ENCODE measurements at regions not wholly inside any gene's neighbourhood (a gene's known extent, or its start where the extent isn't known, plus 50 kb on each side); places are given as distances from the start of the nearest gene placed in this dataset.

- CTCF ChIA-PET (ENCODE audit: unreplicated experiment) = no interaction called here
- BruUV-seq (replicated peaks) = no TSS peak
Measured at GRCh38 chr2:34547900-34548299, 948.8 kb upstream of the FAM98A start.

GRCh38 chr2:34547340-34547739 lies 948.2 kb upstream of the FAM98A start:
- no peak overlapping the region for H3K4me2 ChIP-seq (ENCODE audit: low read length)
- no peak for TF ChIP-seq EZH2phosphoT487 (IDR thresholded peaks at IDR 0.05; ENCODE audit: borderline replicate concordance, low read depth, low read length)
- TF ChIP-seq CTCF (conservative IDR thresholded peaks at IDR 0.05; ENCODE audit: low read length) = no peak
- no peaks in the 10 kb centered on the region for H3K36me3 ChIP-seq (ENCODE audit: insufficient read depth, low read length)
- BruUV-seq (replicated peaks) = no TSS peak
- H3K9me2 ChIP-seq (ENCODE audit: insufficient read depth, low read length) = no peaks in the 10 kb centered on the region
- H3K4me3 ChIP-seq (ENCODE audit: low read depth, low read length, poor library complexity, severe bottlenecking) = no peak overlapping the region
- DNase-seq (ENCODE audit: low spot score) = no peak
- no peaks in the 10 kb centered on the region for H3K79me2 ChIP-seq (ENCODE audit: insufficient read depth, low read depth, low read length)
- no peaks in the 10 kb centered on the region for H3K9me3 ChIP-seq (ENCODE audit: low read length)
- H3K4me1 ChIP-seq (ENCODE audit: insufficient read depth, low read length, poor library complexity, severe bottlenecking) = no peaks in the 10 kb centered on the region
- no peaks in the 10 kb centered on the region for H4K20me1 ChIP-seq (ENCODE audit: insufficient read depth, low read length)
- H2AFZ ChIP-seq (ENCODE audit: low read length) = no peak overlapping the region
- intact Hi-C loops (cut with micrococcal nuclease; ENCODE audit: unreplicated experiment) = no loop called here
- CTCF ChIA-PET (ENCODE audit: unreplicated experiment) = no interaction called here
- H3K27ac ChIP-seq (ENCODE audit: low read depth, low read length, poor library complexity, severe bottlenecking) = no peak overlapping the region
- POLR2A ChIA-PET = no interaction called here

More at GRCh38 chr2:34547900-34548299, 948.8 kb upstream of the FAM98A start:
- no peak for DNase-seq (ENCODE audit: low spot score)
- TF ChIP-seq CTCF (conservative IDR thresholded peaks at IDR 0.05; ENCODE audit: low read length) (no peak), EZH2phosphoT487 (IDR thresholded peaks at IDR 0.05; ENCODE audit: borderline replicate concordance, low read depth, low read length) (no peak)
- Histone ChIP-seq H3K79me2 (ENCODE audit: insufficient read depth, low read depth, low read length) (no peaks in the 10 kb centered on the region), H4K20me1 (ENCODE audit: insufficient read depth, low read length) (no peaks in the 10 kb centered on the region), H3K9me2 (ENCODE audit: insufficient read depth, low read length) (no peaks in the 10 kb centered on the region), H3K4me2 (ENCODE audit: low read length) (no peak overlapping the region), H3K9me3 (ENCODE audit: low read length) (no peaks in the 10 kb centered on the region), H3K27ac (ENCODE audit: low read depth, low read length, poor library complexity, severe bottlenecking) (no peak overlapping the region), H3K4me1 (ENCODE audit: insufficient read depth, low read length, poor library complexity, severe bottlenecking) (no peaks in the 10 kb centered on the region), H2AFZ (ENCODE audit: low read length) (no peak overlapping the region), H3K4me3 (ENCODE audit: low read depth, low read length, poor library complexity, severe bottlenecking) (no peak overlapping the region), H3K36me3 (ENCODE audit: insufficient read depth, low read length) (no peaks in the 10 kb centered on the region)
- intact Hi-C loops (cut with micrococcal nuclease; ENCODE audit: unreplicated experiment) = no loop called here
- POLR2A ChIA-PET = no interaction called here

GRCh38 chr2:34545486-34546136 lies 946.5 kb upstream of the FAM98A start:
- Histone ChIP-seq H3K9me2 (ENCODE audit: insufficient read depth, low read length) (no peaks in the 10 kb centered on the region), H4K20me1 (ENCODE audit: insufficient read depth, low read length) (no peaks in the 10 kb centered on the region), H2AFZ (ENCODE audit: low read length) (no peak overlapping the region), H3K36me3 (ENCODE audit: insufficient read depth, low read length) (no peaks in the 10 kb centered on the region), H3K79me2 (ENCODE audit: insufficient read depth, low read depth, low read length) (no peaks in the 10 kb centered on the region), H3K27ac (ENCODE audit: low read depth, low read length, poor library complexity, severe bottlenecking) (no peak overlapping the region), H3K4me1 (ENCODE audit: insufficient read depth, low read length, poor library complexity, severe bottlenecking) (no peaks in the 10 kb centered on the region), H3K9me3 (ENCODE audit: low read length) (no peaks in the 10 kb centered on the region), H3K4me2 (ENCODE audit: low read length) (no peak overlapping the region), H3K4me3 (ENCODE audit: low read depth, low read length, poor library complexity, severe bottlenecking) (no peak overlapping the region)
- CTCF ChIA-PET (ENCODE audit: unreplicated experiment) = no interaction called here
- intact Hi-C loops (cut with micrococcal nuclease; ENCODE audit: unreplicated experiment) = no loop called here
- no peak for DNase-seq (ENCODE audit: low spot score)
- no peak for TF ChIP-seq EZH2phosphoT487 (IDR thresholded peaks at IDR 0.05; ENCODE audit: borderline replicate concordance, low read depth, low read length)
- TF ChIP-seq CTCF (conservative IDR thresholded peaks at IDR 0.05; ENCODE audit: low read length) = no peak
- POLR2A ChIA-PET = no interaction called here
- BruUV-seq (replicated peaks) = no TSS peak

All from OCI-LY7 (cell line).